ENCODE measurements at regions not wholly inside any gene's neighbourhood (a gene's known extent, or its start where the extent isn't known, plus 50 kb on each side); places are given as distances from the start of the nearest gene placed in this dataset.

GRCh38 chr6:44500074-44500473 lies 112.6 kb downstream of the CDC5L start:
- DNase-seq, result no peak

GRCh38 chr6:44503471-44503870 lies 116.0 kb downstream of the CDC5L start:
- no peak for DNase-seq

GRCh38 chr6:44504301-44504791 lies 116.8 kb downstream of the CDC5L start:
- DNase-seq, result no peak

GRCh38 chr6:44505751-44506150 lies 118.2 kb downstream of the CDC5L start:
- DNase-seq, result no peak

GRCh38 chr6:44507014-44507413 lies 119.5 kb downstream of the CDC5L start:
- DNase-seq, result no peak

GRCh38 chr6:44508646-44509045 lies 121.1 kb downstream of the CDC5L start:
- DNase-seq, result no peak

GRCh38 chr6:44511126-44511525 lies 123.6 kb downstream of the CDC5L start:
- no peak for DNase-seq

- no peak for DNase-seq
Measured at GRCh38 chr6:44512868-44513741, 125.6 kb downstream of the CDC5L start.

GRCh38 chr6:44514085-44514484 lies 126.6 kb downstream of the CDC5L start:
- no peak for DNase-seq

GRCh38 chr6:44514576-44515193 lies 127.2 kb downstream of the CDC5L start:
- no peak for DNase-seq

- DNase-seq, result no peak
Measured at GRCh38 chr6:44522871-44523270, 135.4 kb downstream of the CDC5L start.

- DNase-seq, result no peak
Measured at GRCh38 chr6:44524476-44525227, 137.1 kb downstream of the CDC5L start.

- DNase-seq, result no peak
Measured at GRCh38 chr6:44525761-44526351, 138.3 kb downstream of the CDC5L start.

- no peak for DNase-seq
Measured at GRCh38 chr6:44527181-44527580, 139.7 kb downstream of the CDC5L start.

- no peak for DNase-seq
Measured at GRCh38 chr6:44527583-44528369, 140.3 kb downstream of the CDC5L start.

GRCh38 chr6:44528370-44528644 lies 140.8 kb downstream of the CDC5L start:
- no peak for DNase-seq

- no peak for DNase-seq
Measured at GRCh38 chr6:44528716-44529115, 141.2 kb downstream of the CDC5L start.

- DNase-seq, result no peak
Measured at GRCh38 chr6:44529146-44529905, 141.8 kb downstream of the CDC5L start.

GRCh38 chr6:44530209-44530909 lies 142.9 kb downstream of the CDC5L start:
- DNase-seq, result no peak

GRCh38 chr6:44530910-44531234 lies 143.4 kb downstream of the CDC5L start:
- DNase-seq, result no peak

- DNase-seq, result no peak
Measured at GRCh38 chr6:44531442-44532015, 144.0 kb downstream of the CDC5L start.
